H1 (cell line): ENCODE measurements at regions not wholly inside any gene's neighbourhood (a gene's known extent, or its start where the extent isn't known, plus 50 kb on each side); places are given as distances from the start of the nearest gene placed in this dataset.

Experiments
- CTCF ChIA-PET: fragments of 300-600 bp; sonication (Branson Sonifier 250); formaldehyde crosslinking; loops from one replicate; lab custom pipeline; 2021; ENCODE audit not compliant: partially characterized antibody; lab: Charles Lee
- POLR2A ChIA-PET: fragments of 300-600 bp; sonication (Branson Sonifier 250); formaldehyde crosslinking; loops from one replicate; lab custom pipeline; 2021; ENCODE audit warnings: inconsistent platforms; ENCODE audit not compliant: partially characterized antibody; lab: Charles Lee
- DNase-seq, 2 experiments: peaks; one replicate each; pipeline versions ENCODE4 v3.0.0 to v3.0.0-alpha.2; 2010 to 2022; ENCODE audit warnings: low spot score in 2 of 2, low read depth in 1 of 2, mixed read lengths in 1 of 2
- FAIRE-seq: peaks from 2 replicates; lab custom pipeline; 2011; peaks lifted over from hg19 to GRCh38; lab: Jason Lieb, UNC
- H2AFZ ChIP-seq: 2 replicates; pipeline ENCODE4 v1.8.1; 2012; ENCODE audit warnings: low read length, inconsistent platforms
- H2AK5ac ChIP-seq: 2 replicates; pipeline ENCODE4 v1.6.1; 2013; ENCODE audit warnings: low read depth, low read length
- H2BK120ac ChIP-seq: replicated peaks from 2 replicates; pipeline ENCODE3; 2013; ENCODE audit warnings: low read depth, low read length, inconsistent platforms
- H2BK12ac ChIP-seq: 2 replicates; pipeline ENCODE4 v1.6.1; 2013; ENCODE audit warnings: low read depth, low read length
- H2BK15ac ChIP-seq: 2 replicates; pipeline ENCODE4 v1.6.1; 2013; ENCODE audit warnings: low read length
- H2BK20ac ChIP-seq: 2 replicates; pipeline ENCODE4 v1.6.1; 2013; ENCODE audit warnings: low read length
- H2BK5ac ChIP-seq: 2 replicates; pipeline ENCODE4 v1.6.1; 2013; ENCODE audit warnings: low read depth, low read length
- H3K14ac ChIP-seq: 2 replicates; pipeline ENCODE4 v1.6.1; 2013; ENCODE audit warnings: inconsistent platforms; ENCODE audit not compliant: insufficient read length
- H3K18ac ChIP-seq: 2 replicates; pipeline ENCODE4 v1.6.1; 2013; ENCODE audit warnings: low read length; ENCODE audit errors: extremely low read depth
- H3K23ac ChIP-seq: 2 replicates; pipeline ENCODE4 v1.6.1; 2013; ENCODE audit warnings: inconsistent platforms; ENCODE audit not compliant: insufficient read length
- H3K23me2 ChIP-seq: 2 replicates; pipeline ENCODE4 v1.6.1; 2013; ENCODE audit warnings: low read depth, low read length
- H3K27ac ChIP-seq: 2 replicates; pipeline ENCODE4 v1.6.1; 2011; ENCODE audit warnings: low read depth, low read length, inconsistent platforms
- H3K27me3 ChIP-seq, 4 experiments: replicated peaks in 1 of 4; 1 replicate in 1 of 4; 2 replicates in 3 of 4; pipeline versions ENCODE4 v1.6.1 to v1.8.1; 2011 to 2013; ENCODE audit warnings: low read length in 3 of 4, mild to moderate bottlenecking in 3 of 4, inconsistent platforms in 2 of 4, mixed read lengths in 2 of 4, moderate library complexity in 1 of 4; ENCODE audit not compliant: control insufficient read depth in 3 of 4, insufficient read depth in 3 of 4; ENCODE audit errors: extremely low read depth in 1 of 4
- H3K36me3 ChIP-seq, 4 experiments: 2 replicates each; pipeline versions ENCODE4 v1.6.1 to v1.8.1; 2011 to 2013; ENCODE audit warnings: mild to moderate bottlenecking in 4 of 4, low read length in 3 of 4, moderate library complexity in 2 of 4, control low read depth in 1 of 4, inconsistent platforms in 1 of 4; ENCODE audit not compliant: insufficient read depth in 4 of 4, control insufficient read depth in 2 of 4
- H3K4ac ChIP-seq: replicated peaks from 2 replicates; pipeline ENCODE3; 2013; ENCODE audit warnings: low read length, low read depth, mixed read lengths, inconsistent platforms; ENCODE audit not compliant: insufficient read length
- H3K4me1 ChIP-seq, 4 experiments: replicated peaks in 1 of 4; 1 replicate in 1 of 4; 2 replicates in 3 of 4; pipeline versions ENCODE4 v1.6.1 to v1.8.1; 2011 to 2013; ENCODE audit warnings: low read length in 3 of 4, inconsistent platforms in 2 of 4, mixed read lengths in 1 of 4; ENCODE audit not compliant: insufficient read depth in 4 of 4, control insufficient read depth in 3 of 4
- H3K4me2 ChIP-seq, 2 experiments: 2 replicates each; pipeline versions ENCODE4 v1.6.1 to v1.8.1; 2011 to 2013; ENCODE audit warnings: low read depth in 2 of 2, low read length in 2 of 2, control low read depth in 1 of 2, inconsistent platforms in 1 of 2, mild to moderate bottlenecking in 1 of 2; ENCODE audit not compliant: insufficient read depth in 1 of 2
- H3K4me3 ChIP-seq, 4 experiments: fragments of 200-600, 300-600 bp in 1 of 4; sonication (generic), shearing (Covaris generic), sonication (Bioruptor Twin) in 1 of 4; 2 replicates each; pipeline versions ENCODE4 v1.5.1 to v1.8.1; 2011 to 2016; ENCODE audit warnings: low read length in 4 of 4, low read depth in 3 of 4, control low read depth in 2 of 4, inconsistent platforms in 2 of 4, mild to moderate bottlenecking in 2 of 4, mixed read lengths in 1 of 4, moderate library complexity in 1 of 4; ENCODE audit not compliant: insufficient read depth in 2 of 4; ENCODE audit errors: extremely low read depth in 1 of 4
- H3K56ac ChIP-seq: replicated peaks from 2 replicates; pipeline ENCODE3; 2013; ENCODE audit warnings: low read depth, mild to moderate bottlenecking, mixed read lengths, low read length, inconsistent platforms; ENCODE audit not compliant: insufficient read length
- H3K79me1 ChIP-seq: 2 replicates; pipeline ENCODE4 v1.6.1; 2013; ENCODE audit warnings: low read depth, low read length, control low read depth
- H3K79me2 ChIP-seq, 2 experiments: 2 replicates each; pipeline versions ENCODE4 v1.6.1 to v1.8.1; 2012 to 2013; ENCODE audit warnings: low read length in 2 of 2, mild to moderate bottlenecking in 2 of 2, inconsistent platforms in 1 of 2; ENCODE audit not compliant: insufficient read depth in 2 of 2, control insufficient read depth in 1 of 2
- H3K9ac ChIP-seq, 4 experiments: replicated peaks in 1 of 4; 1 replicate in 1 of 4; 2 replicates in 3 of 4; pipeline versions ENCODE4 v1.6.1 to v1.8.1; 2011 to 2013; ENCODE audit warnings: low read depth in 3 of 4, low read length in 3 of 4, control low read depth in 2 of 4, mild to moderate bottlenecking in 2 of 4, moderate library complexity in 2 of 4, inconsistent platforms in 1 of 4; ENCODE audit errors: extremely low read depth in 1 of 4
- H3K9me3 ChIP-seq, 2 experiments: 2 replicates each; pipeline versions ENCODE4 v1.6.1 to v1.8.1; 2012 to 2013; ENCODE audit warnings: mild to moderate bottlenecking in 2 of 2, moderate library complexity in 2 of 2, control low read depth in 1 of 2, inconsistent platforms in 1 of 2, low read depth in 1 of 2, low read length in 1 of 2, mixed read lengths in 1 of 2; ENCODE audit not compliant: insufficient read depth in 2 of 2
- H4K20me1 ChIP-seq, 2 experiments: replicated peaks in 1 of 2; 2 replicates each; pipeline versions ENCODE3 to v1.8.1; 2011 to 2013; ENCODE audit warnings: inconsistent platforms in 2 of 2, low read length in 2 of 2, mild to moderate bottlenecking in 1 of 2; ENCODE audit not compliant: insufficient read depth in 2 of 2, control insufficient read depth in 1 of 2
- H4K5ac ChIP-seq: 2 replicates; pipeline ENCODE4 v1.6.1; 2013; ENCODE audit warnings: low read length, low read depth, mixed read lengths, inconsistent platforms; ENCODE audit not compliant: insufficient read length
- H4K8ac ChIP-seq: 2 replicates; pipeline ENCODE4 v1.8.0; 2013; ENCODE audit warnings: mild to moderate bottlenecking, moderate library complexity, low read length, inconsistent platforms; ENCODE audit not compliant: insufficient read depth; ENCODE audit errors: extremely low read depth
- H4K91ac ChIP-seq: replicated peaks from 2 replicates; pipeline ENCODE3; 2013; ENCODE audit warnings: low read length, mixed read lengths, inconsistent platforms; ENCODE audit not compliant: insufficient read length
- EP300 ChIP-seq, 2 experiments: IDR thresholded peaks; 1 replicate in 1 of 2; 2 replicates in 1 of 2; pipeline ENCODE4 v1.6.1; 2011 to 2012; ENCODE audit warnings: low read depth in 2 of 2, low read length in 2 of 2, mild to moderate bottlenecking in 2 of 2, borderline replicate concordance in 1 of 2, inconsistent platforms in 1 of 2, moderate library complexity in 1 of 2
- MAFK ChIP-seq: IDR thresholded peaks from 2 replicates; pipeline ENCODE4 v1.6.1; 2012; ENCODE audit warnings: low read depth, mild to moderate bottlenecking, improper control_type of control experiment, low read length
- NRF1 ChIP-seq: IDR thresholded peaks from 2 replicates; pipeline ENCODE4 v1.6.1; 2011; ENCODE audit warnings: mild to moderate bottlenecking, low read depth, low read length, improper control_type of control experiment
- SP4 ChIP-seq: IDR thresholded peaks from 2 replicates; pipeline ENCODE4 v1.6.1; 2012; ENCODE audit warnings: low read length, inconsistent platforms
- YY1 ChIP-seq: IDR thresholded peaks from 2 replicates; pipeline ENCODE4 v1.6.1; 2011; ENCODE audit warnings: low read depth, mild to moderate bottlenecking, low read length
- TF ChIP-seq, protein P1 (sequence below): IDR thresholded peaks from 2 replicates; pipeline ENCODE4 v1.6.1; 2012; ENCODE audit warnings: inconsistent platforms
- TF ChIP-seq, protein P2 (sequence below): IDR thresholded peaks from 2 replicates; pipeline ENCODE4 v1.6.1; 2011; ENCODE audit warnings: low read length, improper control_type of control experiment

DNA sequence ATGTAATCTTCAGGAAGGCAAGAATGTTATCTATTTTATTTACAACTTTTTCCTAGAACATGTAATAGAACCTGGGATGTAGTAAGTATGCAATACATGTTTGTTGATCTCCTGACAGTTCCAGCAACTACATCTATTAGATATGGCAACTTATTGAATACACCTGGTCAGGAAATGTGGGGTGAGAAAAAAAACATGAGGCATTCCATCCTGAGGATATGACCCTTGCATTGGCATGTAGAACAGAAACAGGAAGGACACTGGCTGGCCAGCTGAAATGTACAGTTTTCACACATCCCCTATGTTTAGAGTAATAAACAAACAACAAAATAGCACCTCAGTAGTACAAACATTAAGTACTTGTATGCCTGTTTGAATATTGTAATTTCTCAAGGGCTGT lies 272.6 kb upstream of the NT5C1B start:
- DNase-seq = no peak
- no peaks in the 10 kb centered on the region for H4K20me1 ChIP-seq
- H3K36me3 ChIP-seq = no peaks in the 10 kb centered on the region; a peak in 1 of 8 replicates
- H3K14ac ChIP-seq = no peak overlapping the region
- no peak overlapping the region for H3K23ac ChIP-seq
- ChIA-PET POLR2A (no interaction called here), CTCF (interaction anchor here (0.6 to 0.8 kb wide), 2 partner anchors 12 to 507 kb away, joined by 3 read pairs; no protein-coding TSS in a partner anchor)
- H3K4ac ChIP-seq = no peak overlapping the region
- no peak overlapping the region for H2AFZ ChIP-seq
- no peaks in the 10 kb centered on the region for H3K79me1 ChIP-seq
- no peak overlapping the region for H2BK5ac ChIP-seq
- H3K56ac ChIP-seq = no peak overlapping the region
- no peaks in the 10 kb centered on the region for H3K27me3 ChIP-seq
- no peaks in the 10 kb centered on the region for H3K79me2 ChIP-seq
- no peak overlapping the region for H4K8ac ChIP-seq
- H3K23me2 ChIP-seq = no peaks in the 10 kb centered on the region
- H2BK15ac ChIP-seq = no peak overlapping the region
- H4K91ac ChIP-seq = no peak overlapping the region
- H2BK20ac ChIP-seq = no peak overlapping the region
- H4K5ac ChIP-seq = no peak overlapping the region
- H3K9ac ChIP-seq = no peak overlapping the region
- peaks cover 0 to 8% of the 10 kb centered on the region in 2 experiments; a peak in 1 of 4 replicates for H3K9me3 ChIP-seq
- no peaks in the 10 kb centered on the region for H3K4me1 ChIP-seq
- H2AK5ac ChIP-seq = no peak overlapping the region
- no peak overlapping the region for H2BK12ac ChIP-seq
- H3K18ac ChIP-seq = no peak overlapping the region
- H3K4me3 ChIP-seq = no peak overlapping the region
- no peak overlapping the region for H3K4me2 ChIP-seq
- no peak overlapping the region for H2BK120ac ChIP-seq
- FAIRE-seq = no peak
- no peak for TF ChIP-seq EP300 (IDR thresholded peaks at IDR 0.05; ENCODE audit: borderline replicate concordance in 1 of 2, low read depth in 2 of 2, low read length in 2 of 2)
- TF ChIP-seq, protein P1, sequence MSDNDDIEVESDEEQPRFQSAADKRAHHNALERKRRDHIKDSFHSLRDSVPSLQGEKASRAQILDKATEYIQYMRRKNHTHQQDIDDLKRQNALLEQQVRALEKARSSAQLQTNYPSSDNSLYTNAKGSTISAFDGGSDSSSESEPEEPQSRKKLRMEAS = no peak
- no peak for TF ChIP-seq MAFK
- no peak for TF ChIP-seq NRF1
- TF ChIP-seq, protein P2, sequence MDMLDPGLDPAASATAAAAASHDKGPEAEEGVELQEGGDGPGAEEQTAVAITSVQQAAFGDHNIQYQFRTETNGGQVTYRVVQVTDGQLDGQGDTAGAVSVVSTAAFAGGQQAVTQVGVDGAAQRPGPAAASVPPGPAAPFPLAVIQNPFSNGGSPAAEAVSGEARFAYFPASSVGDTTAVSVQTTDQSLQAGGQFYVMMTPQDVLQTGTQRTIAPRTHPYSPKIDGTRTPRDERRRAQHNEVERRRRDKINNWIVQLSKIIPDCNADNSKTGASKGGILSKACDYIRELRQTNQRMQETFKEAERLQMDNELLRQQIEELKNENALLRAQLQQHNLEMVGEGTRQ = no peak
- no peak for TF ChIP-seq SP4
- no peak for TF ChIP-seq YY1
- H3K27ac ChIP-seq = no peak overlapping the region
